ENCODE measurements at regions not wholly inside any gene's neighbourhood (a gene's known extent, or its start where the extent isn't known, plus 50 kb on each side); places are given as distances from the start of the nearest gene placed in this dataset.
"Not testable (repeated sequence)": the region's sequence is repeated elsewhere in the genome, so short reads cannot be mapped to it uniquely, and the experiment has no call there.

GRCh38 chr4:179695175-179695574, 2252.9 kb upstream of the AGA start:
- intact Hi-C loops (cut with DNase I): no loop called here

GRCh38 chr4:179698321-179698720, 2256.1 kb upstream of the AGA start:
- ATAC-seq: no peak
- Histone ChIP-seq H3K4me1 (ENCODE audit: control insufficient read depth, insufficient read depth, low read length) (no peaks in the 10 kb centered on the region), H3K9me3 (ENCODE audit: control insufficient read depth, low read length) (no peaks in the 10 kb centered on the region), H3K4me3 (ENCODE audit: low read length) (no peak overlapping the region), H3K27ac (ENCODE audit: low read length) (no peak overlapping the region), H3K27me3 (ENCODE audit: control insufficient read depth, insufficient read depth) (no peaks in the 10 kb centered on the region)
- no peak for DNase-seq
- intact Hi-C loops (cut with DNase I): no loop called here
- WGBS: 82% methylated on average over 5 of the region's 5 CpGs

More at GRCh38 chr4:179695175-179695574, 2252.9 kb upstream of the AGA start:
- no peak overlapping the region for H3K27ac ChIP-seq (ENCODE audit: low read length)
- no peaks in the 10 kb centered on the region for H3K4me1 ChIP-seq (ENCODE audit: control insufficient read depth, insufficient read depth, low read length)
- WGBS: 79% methylated on average over 5 of the region's 5 CpGs
- no peak for ATAC-seq
- DNase-seq: no peak
- H3K9me3 ChIP-seq (ENCODE audit: control insufficient read depth, low read length): no peaks in the 10 kb centered on the region
- no peak overlapping the region for H3K4me3 ChIP-seq (ENCODE audit: low read length)
- no peaks in the 10 kb centered on the region for H3K27me3 ChIP-seq (ENCODE audit: control insufficient read depth, insufficient read depth)

GRCh38 chr4:179709961-179710624, 2267.9 kb upstream of the AGA start:
- intact Hi-C loops (cut with DNase I): no loop called here
- H3K27ac ChIP-seq (ENCODE audit: low read length): no peak overlapping the region
- WGBS: 47% methylated on average over 4 of the region's 4 CpGs
- ATAC-seq: no peak
- H3K9me3 ChIP-seq (ENCODE audit: control insufficient read depth, low read length): no peaks in the 10 kb centered on the region
- H3K27me3 ChIP-seq (ENCODE audit: control insufficient read depth, insufficient read depth): no peaks in the 10 kb centered on the region
- no peak overlapping the region for H3K4me3 ChIP-seq (ENCODE audit: low read length)
- no peaks in the 10 kb centered on the region for H3K4me1 ChIP-seq (ENCODE audit: control insufficient read depth, insufficient read depth, low read length)
- DNase-seq: no peak

- no peaks in the 10 kb centered on the region for H3K9me3 ChIP-seq (ENCODE audit: control insufficient read depth, low read length)
- H3K4me1 ChIP-seq (ENCODE audit: control insufficient read depth, insufficient read depth, low read length): no peaks in the 10 kb centered on the region
- intact Hi-C loops (cut with DNase I): no loop called here
- no peak for DNase-seq
- WGBS: 86% methylated on average over 8 of the region's 8 CpGs
- no peaks in the 10 kb centered on the region for H3K27me3 ChIP-seq (ENCODE audit: control insufficient read depth, insufficient read depth)
- H3K27ac ChIP-seq (ENCODE audit: low read length): no peak overlapping the region
- no peak for ATAC-seq
- H3K4me3 ChIP-seq (ENCODE audit: low read length): no peak overlapping the region
Observed at GRCh38 chr4:179719766-179720450, 2277.7 kb upstream of the AGA start.

- DNase-seq; H3K4me1 ChIP-seq (ENCODE audit: control insufficient read depth, insufficient read depth, low read length); H3K27me3 ChIP-seq (ENCODE audit: control insufficient read depth, insufficient read depth); ATAC-seq; H3K27ac ChIP-seq (ENCODE audit: low read length); H3K9me3 ChIP-seq (ENCODE audit: control insufficient read depth, low read length); intact Hi-C loops (cut with DNase I); H3K4me3 ChIP-seq (ENCODE audit: low read length): not testable (repeated sequence)
- 76% methylated on average over 6 of the region's 6 CpGs for WGBS
Observed at GRCh38 chr4:179726491-179726890, 2284.3 kb upstream of the AGA start.

- Histone ChIP-seq H3K27ac (ENCODE audit: low read length) (no peak overlapping the region), H3K4me3 (ENCODE audit: low read length) (no peak overlapping the region), H3K4me1 (ENCODE audit: control insufficient read depth, insufficient read depth, low read length) (no peaks in the 10 kb centered on the region), H3K9me3 (ENCODE audit: control insufficient read depth, low read length) (no peaks in the 10 kb centered on the region), H3K27me3 (ENCODE audit: control insufficient read depth, insufficient read depth) (no peaks in the 10 kb centered on the region)
- no peak for ATAC-seq
- intact Hi-C loops (cut with DNase I): no loop called here
- WGBS: 82% methylated on average over 4 of the region's 4 CpGs
- no peak for DNase-seq
Observed at GRCh38 chr4:179728305-179728704, 2286.1 kb upstream of the AGA start.

- 88% methylated on average over 6 of the region's 6 CpGs for WGBS
- H3K9me3 ChIP-seq (ENCODE audit: control insufficient read depth, low read length); H3K27ac ChIP-seq (ENCODE audit: low read length); intact Hi-C loops (cut with DNase I); ATAC-seq; H3K4me3 ChIP-seq (ENCODE audit: low read length); H3K4me1 ChIP-seq (ENCODE audit: control insufficient read depth, insufficient read depth, low read length); DNase-seq; H3K27me3 ChIP-seq (ENCODE audit: control insufficient read depth, insufficient read depth): not testable (repeated sequence)
Observed at GRCh38 chr4:179736820-179737219, 2294.6 kb upstream of the AGA start.

- intact Hi-C loops (cut with DNase I): no loop called here
- H3K9me3 ChIP-seq (ENCODE audit: control insufficient read depth, low read length): no peaks in the 10 kb centered on the region
- 59% methylated on average over 3 of the region's 3 CpGs for WGBS
Observed at GRCh38 chr4:179738822-179739221, 2296.6 kb upstream of the AGA start.

GRCh38 chr4:179747218-179747910, 2305.1 kb upstream of the AGA start:
- H3K27me3 ChIP-seq (ENCODE audit: control insufficient read depth, insufficient read depth): no peaks in the 10 kb centered on the region
- H3K4me3 ChIP-seq (ENCODE audit: low read length): no peak overlapping the region
- no peaks in the 10 kb centered on the region for H3K4me1 ChIP-seq (ENCODE audit: control insufficient read depth, insufficient read depth, low read length)
- H3K27ac ChIP-seq (ENCODE audit: low read length): no peak overlapping the region
- WGBS: 75% methylated on average over 4 of the region's 4 CpGs
- H3K9me3 ChIP-seq (ENCODE audit: control insufficient read depth, low read length): no peaks in the 10 kb centered on the region
- intact Hi-C loops (cut with DNase I): no loop called here
- no peak for ATAC-seq
- DNase-seq: no peak

More at GRCh38 chr4:179738822-179739221, 2296.6 kb upstream of the AGA start:
- no peak for ATAC-seq
- Histone ChIP-seq H3K27ac (ENCODE audit: low read length) (no peak overlapping the region), H3K4me3 (ENCODE audit: low read length) (no peak overlapping the region), H3K4me1 (ENCODE audit: control insufficient read depth, insufficient read depth, low read length) (no peaks in the 10 kb centered on the region), H3K27me3 (ENCODE audit: control insufficient read depth, insufficient read depth) (no peaks in the 10 kb centered on the region)
- DNase-seq: no peak

GRCh38 chr4:179748837-179749236, 2306.6 kb upstream of the AGA start:
- ATAC-seq (no peak), DNase-seq (no peak)
- Histone ChIP-seq H3K9me3 (ENCODE audit: control insufficient read depth, low read length) (no peaks in the 10 kb centered on the region), H3K4me1 (ENCODE audit: control insufficient read depth, insufficient read depth, low read length) (no peaks in the 10 kb centered on the region), H3K27me3 (ENCODE audit: control insufficient read depth, insufficient read depth) (no peaks in the 10 kb centered on the region), H3K27ac (ENCODE audit: low read length) (no peak overlapping the region), H3K4me3 (ENCODE audit: low read length) (no peak overlapping the region)
- intact Hi-C loops (cut with DNase I): no loop called here
- WGBS: 60% methylated on average over 6 of the region's 6 CpGs

- intact Hi-C loops (cut with DNase I): no loop called here
- Histone ChIP-seq H3K4me3 (ENCODE audit: low read length) (no peak overlapping the region), H3K27me3 (ENCODE audit: control insufficient read depth, insufficient read depth) (no peaks in the 10 kb centered on the region), H3K27ac (ENCODE audit: low read length) (no peak overlapping the region), H3K4me1 (ENCODE audit: control insufficient read depth, insufficient read depth, low read length) (no peaks in the 10 kb centered on the region), H3K9me3 (ENCODE audit: control insufficient read depth, low read length) (no peaks in the 10 kb centered on the region)
- DNase-seq (no peak), ATAC-seq (no peak)
- 15% methylated on average over 4 of the region's 4 CpGs for WGBS
Observed at GRCh38 chr4:179750374-179750773, 2308.1 kb upstream of the AGA start.
